Breast epithelium (tissue), 4 donors: ENCODE measurements at regions not wholly inside any gene's neighbourhood (a gene's known extent, or its start where the extent isn't known, plus 50 kb on each side); places are given as distances from the start of the nearest gene placed in this dataset.

Source experiments
- DNase-seq, 2 donors: peaks; one replicate each; pipeline ENCODE4 v3.0.0-alpha.2; 2019; ENCODE audit warnings: low spot score in 2 of 2
- H3K27ac ChIP-seq, 2 donors: fragments of 200-600 bp; sonication (generic) in 1 of 2; one replicate each; pipeline ENCODE4 v1.5.1; 2016 to 2019; ENCODE audit warnings: mild to moderate bottlenecking in 1 of 2
- H3K27me3 ChIP-seq, 2 donors: fragments of 200-600 bp; sonication (generic) in 1 of 2; one replicate each; pipeline versions ENCODE4 v1.5.1 to v1.6.0; 2017 to 2019; ENCODE audit warnings: control low read depth in 1 of 2, mild to moderate bottlenecking in 1 of 2
- H3K36me3 ChIP-seq: fragments of 200-600 bp; one replicate; pipeline ENCODE4 v1.5.1; 2019
- H3K4me1 ChIP-seq, 2 donors: fragments of 200-600 bp; sonication (generic); one replicate each; pipeline ENCODE4 v1.5.1; 2016 to 2019; ENCODE audit warnings: control low read depth in 1 of 2
- H3K4me3 ChIP-seq, 3 donors: fragments of 200-600 bp; sonication (generic); 1 replicate in 2 of 3; 2 replicates in 1 of 3; pipeline ENCODE4 v1.5.1; 2016 to 2019; ENCODE audit warnings: mild to moderate bottlenecking in 3 of 3, moderate library complexity in 2 of 3
- H3K9me3 ChIP-seq, 2 donors: fragments of 200-600 bp; sonication (generic) in 1 of 2; one replicate each; pipeline ENCODE4 v1.5.1; 2016 to 2019; ENCODE audit warnings: control low read depth in 1 of 2
- POLR2A ChIP-seq: fragments of 450-650 bp; IDR thresholded peaks from one replicate; pipeline ENCODE4 v1.6.1; 2016; ENCODE audit warnings: antibody characterized with exemption, mild to moderate bottlenecking, moderate library complexity
- POLR2AphosphoS5 ChIP-seq, 3 donors: sonication (generic); formaldehyde crosslinking; IDR thresholded peaks; one replicate each; pipeline ENCODE4 v1.6.1; 2017; ENCODE audit warnings: antibody characterized with exemption in 3 of 3
- intact Hi-C: fragments of 100-400 bp; cut with DNase I; formaldehyde crosslinking; loops from one replicate; pipeline ENCODE4 v1.15.1; 2023; ENCODE audit warnings: low total_unique reads
- TF ChIP-seq, protein P1 (sequence below), 3 donors: fragments of 450-650 bp; IDR thresholded peaks; one replicate each; pipeline ENCODE4 v1.5.1; 2016 to 2017; ENCODE audit warnings: antibody characterized with exemption in 3 of 3, mild to moderate bottlenecking in 3 of 3, moderate library complexity in 3 of 3

DNA sequence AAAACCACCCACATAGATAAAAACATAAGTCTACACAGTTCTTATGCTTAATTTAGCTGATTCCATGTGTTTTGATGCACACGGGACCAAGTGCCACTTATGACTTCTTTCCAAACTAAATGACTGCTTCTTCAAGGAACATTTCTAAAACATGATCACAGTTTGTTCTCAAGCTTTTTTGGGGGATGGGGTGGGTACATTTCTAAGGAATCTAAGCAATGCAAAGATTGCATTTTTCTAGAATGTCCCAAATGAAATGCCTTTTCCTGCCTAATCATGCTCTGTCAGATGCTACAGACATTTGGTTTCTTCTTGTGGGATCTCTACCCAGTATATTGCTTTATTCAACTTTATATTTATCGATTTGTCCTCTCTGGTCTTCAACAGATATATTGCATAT, 496.8 kb upstream of the JAG1 start:
- DNase-seq: no peak
- Histone ChIP-seq H3K9me3 (no peaks in the 10 kb centered on the region), H3K4me3 (no peak overlapping the region), H3K27me3 (no peaks in the 10 kb centered on the region), H3K4me1 (no peaks in the 10 kb centered on the region), H3K36me3 (no peaks in the 10 kb centered on the region), H3K27ac (no peak overlapping the region)
- intact Hi-C loops: no loop called here
- TF ChIP-seq POLR2AphosphoS5 (IDR thresholded peaks at IDR 0.05) (no peak), POLR2A (no peak)
- TF ChIP-seq, protein P1, sequence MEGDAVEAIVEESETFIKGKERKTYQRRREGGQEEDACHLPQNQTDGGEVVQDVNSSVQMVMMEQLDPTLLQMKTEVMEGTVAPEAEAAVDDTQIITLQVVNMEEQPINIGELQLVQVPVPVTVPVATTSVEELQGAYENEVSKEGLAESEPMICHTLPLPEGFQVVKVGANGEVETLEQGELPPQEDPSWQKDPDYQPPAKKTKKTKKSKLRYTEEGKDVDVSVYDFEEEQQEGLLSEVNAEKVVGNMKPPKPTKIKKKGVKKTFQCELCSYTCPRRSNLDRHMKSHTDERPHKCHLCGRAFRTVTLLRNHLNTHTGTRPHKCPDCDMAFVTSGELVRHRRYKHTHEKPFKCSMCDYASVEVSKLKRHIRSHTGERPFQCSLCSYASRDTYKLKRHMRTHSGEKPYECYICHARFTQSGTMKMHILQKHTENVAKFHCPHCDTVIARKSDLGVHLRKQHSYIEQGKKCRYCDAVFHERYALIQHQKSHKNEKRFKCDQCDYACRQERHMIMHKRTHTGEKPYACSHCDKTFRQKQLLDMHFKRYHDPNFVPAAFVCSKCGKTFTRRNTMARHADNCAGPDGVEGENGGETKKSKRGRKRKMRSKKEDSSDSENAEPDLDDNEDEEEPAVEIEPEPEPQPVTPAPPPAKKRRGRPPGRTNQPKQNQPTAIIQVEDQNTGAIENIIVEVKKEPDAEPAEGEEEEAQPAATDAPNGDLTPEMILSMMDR (IDR thresholded peaks at IDR 0.05): no peak

DNA sequence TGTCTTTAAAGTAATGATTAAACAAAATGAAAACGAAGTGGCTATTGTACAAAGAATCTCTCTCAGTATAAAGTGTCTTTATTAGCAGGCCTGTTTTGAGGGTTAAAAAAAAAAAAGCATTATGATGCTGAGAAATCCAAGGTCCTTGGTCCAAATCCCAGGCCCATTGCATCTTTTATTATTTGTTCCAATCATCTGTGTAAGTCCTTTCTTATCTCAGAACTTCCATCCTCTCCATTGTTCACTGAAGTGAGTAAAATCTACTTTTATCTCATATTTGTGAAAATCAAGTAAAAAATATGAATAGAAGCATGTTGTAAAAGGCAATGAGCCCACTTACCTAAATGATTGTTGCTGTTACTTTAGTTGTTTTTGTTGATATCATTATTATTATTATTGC, 499.1 kb upstream of the JAG1 start:
- no peak overlapping the region for H3K27ac ChIP-seq
- TF ChIP-seq, protein P1 (IDR thresholded peaks at IDR 0.05): no peak
- TF ChIP-seq POLR2AphosphoS5 (IDR thresholded peaks at IDR 0.05) (no peak), POLR2A (no peak)
- DNase-seq: no peak
- H3K4me1 ChIP-seq: no peaks in the 10 kb centered on the region
- H3K9me3 ChIP-seq: no peaks in the 10 kb centered on the region
- no peak overlapping the region for H3K4me3 ChIP-seq
- intact Hi-C loops: no loop called here
- H3K36me3 ChIP-seq: no peaks in the 10 kb centered on the region
- H3K27me3 ChIP-seq: no peaks in the 10 kb centered on the region

DNA sequence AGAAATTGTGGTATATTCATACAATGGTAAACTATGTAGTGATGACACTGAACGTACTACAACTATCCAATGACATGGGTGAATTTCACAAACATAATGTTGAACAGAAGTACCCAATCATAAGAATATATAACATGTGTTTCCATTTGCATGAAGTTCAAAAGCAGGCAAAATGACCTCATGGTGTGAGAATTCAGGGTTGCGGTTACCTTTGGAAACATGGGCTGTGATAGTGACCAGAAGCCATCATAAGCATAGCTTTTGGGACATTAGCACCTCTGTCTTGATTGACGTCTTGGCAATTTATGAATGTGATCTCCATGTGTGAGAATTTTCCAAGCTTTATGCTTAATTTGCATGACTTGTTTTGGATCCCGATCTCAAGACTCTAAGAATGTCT, 500.1 kb upstream of the JAG1 start:
- Histone ChIP-seq H3K27ac (no peak overlapping the region), H3K9me3 (no peaks in the 10 kb centered on the region), H3K36me3 (no peaks in the 10 kb centered on the region), H3K27me3 (no peaks in the 10 kb centered on the region), H3K4me3 (no peak overlapping the region), H3K4me1 (no peaks in the 10 kb centered on the region)
- no peak for TF ChIP-seq POLR2AphosphoS5 (IDR thresholded peaks at IDR 0.05)
- TF ChIP-seq POLR2A: no peak
- TF ChIP-seq, protein P1 (IDR thresholded peaks at IDR 0.05): no peak
- intact Hi-C loops: no loop called here
- DNase-seq: no peak

DNA sequence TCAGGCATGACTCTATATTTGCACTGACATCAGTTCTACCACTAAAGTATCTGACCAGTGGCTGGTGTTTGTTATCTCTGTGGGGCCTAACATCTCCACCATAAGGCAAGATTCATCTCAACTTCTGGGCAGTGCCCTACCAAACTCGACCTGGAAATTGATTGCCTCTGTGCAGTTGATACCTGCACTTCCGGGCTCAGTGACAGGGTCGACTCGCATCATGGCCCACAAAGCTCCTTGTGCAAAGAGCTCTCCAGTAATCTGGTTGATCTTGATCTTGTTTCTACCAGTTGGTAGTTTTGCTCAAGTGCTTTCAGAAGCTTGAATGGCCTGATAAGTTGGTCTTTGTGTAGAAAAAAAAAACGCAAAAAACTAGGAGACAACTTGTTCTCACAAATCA, 501.1 kb upstream of the JAG1 start:
- H3K4me3 ChIP-seq: no peak overlapping the region
- no peaks in the 10 kb centered on the region for H3K4me1 ChIP-seq
- DNase-seq: no peak
- H3K27ac ChIP-seq: no peak overlapping the region
- intact Hi-C loops: no loop called here
- no peaks in the 10 kb centered on the region for H3K9me3 ChIP-seq
- no peaks in the 10 kb centered on the region for H3K36me3 ChIP-seq
- TF ChIP-seq POLR2A (no peak), POLR2AphosphoS5 (IDR thresholded peaks at IDR 0.05) (no peak)
- TF ChIP-seq, protein P1 (IDR thresholded peaks at IDR 0.05): no peak
- H3K27me3 ChIP-seq: no peaks in the 10 kb centered on the region

DNA sequence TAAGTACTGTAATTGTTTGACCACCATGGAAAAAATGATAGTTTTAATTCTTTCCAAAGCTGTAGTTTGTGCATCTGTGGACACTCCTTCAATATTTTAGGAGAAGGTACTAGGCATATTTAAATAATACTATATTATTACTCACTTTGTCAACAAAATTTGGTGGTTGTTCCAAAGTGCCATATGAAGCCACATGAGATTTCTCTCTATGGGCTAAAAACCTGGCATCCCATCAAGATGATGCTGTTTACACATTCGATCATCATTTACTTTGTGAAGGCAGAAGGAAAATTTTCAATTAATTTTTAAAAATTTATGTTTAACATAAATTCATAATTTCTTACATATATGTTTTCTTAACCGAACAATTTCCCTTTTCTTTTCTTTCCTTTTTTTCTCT, 502.6 kb upstream of the JAG1 start:
- intact Hi-C loops: no loop called here
- Histone ChIP-seq H3K27me3 (no peaks in the 10 kb centered on the region), H3K36me3 (no peaks in the 10 kb centered on the region), H3K4me3 (no peak overlapping the region), H3K9me3 (no peaks in the 10 kb centered on the region), H3K4me1 (no peaks in the 10 kb centered on the region), H3K27ac (no peak overlapping the region)
- TF ChIP-seq, protein P1 (IDR thresholded peaks at IDR 0.05): no peak
- no peak for TF ChIP-seq POLR2AphosphoS5 (IDR thresholded peaks at IDR 0.05)
- TF ChIP-seq POLR2A: no peak
- DNase-seq: no peak
